Natural killer cell (primary cell): ENCODE measurements at regions not wholly inside any gene's neighbourhood (a gene's known extent, or its start where the extent isn't known, plus 50 kb on each side); places are given as distances from the start of the nearest gene placed in this dataset.

Source experiments
- ATAC-seq, 3 donors: fragments of 150-1000 bp in 2 of 3; fragments of 200-7000 bp in 1 of 3; cut with Tn5 transposase; 1 replicate in 1 of 3; 2 replicates in 2 of 3; pipeline ENCODE4 v1.10.0; 2021; ENCODE audit warnings: mild to moderate bottlenecking in 2 of 3, moderate library complexity in 2 of 3
- DNase-seq, 2 donors: peaks; one replicate each; pipeline versions ENCODE4 v3.0.0 to v3.0.0-alpha.2; 2013 to 2021; ENCODE audit warnings: mixed read lengths in 1 of 2
- H3K27ac ChIP-seq: one replicate; pipeline ENCODE4 v1.5.1; 2013; ENCODE audit warnings: mild to moderate bottlenecking, low read length
- H3K27me3 ChIP-seq: one replicate; pipeline ENCODE4 v1.6.1; 2013; ENCODE audit warnings: low read length; ENCODE audit not compliant: control insufficient read depth, insufficient read depth
- H3K36me3 ChIP-seq: one replicate; pipeline ENCODE4 v1.6.1; 2013; ENCODE audit warnings: low read length; ENCODE audit not compliant: control insufficient read depth, insufficient read depth
- H3K4me1 ChIP-seq: one replicate; pipeline ENCODE4 v1.6.1; 2013; ENCODE audit warnings: low read length; ENCODE audit not compliant: control insufficient read depth, insufficient read depth
- H3K4me3 ChIP-seq: one replicate; pipeline ENCODE4 v1.5.1; 2013; ENCODE audit warnings: low read length
- H3K9me3 ChIP-seq: one replicate; pipeline ENCODE4 v1.6.1; 2013; ENCODE audit warnings: low read length; ENCODE audit not compliant: control insufficient read depth, insufficient read depth
- H3K27ac Mint-ChIP-seq, 2 donors: one replicate each; pipeline ENCODE4 v1.8.0; 2022; ENCODE audit warnings: mild to moderate bottlenecking in 2 of 2, mixed read lengths in 2 of 2, moderate library complexity in 1 of 2
- H3K27me3 Mint-ChIP-seq, 2 donors: one replicate each; pipeline ENCODE4 v1.8.0; 2022; ENCODE audit warnings: low read depth in 2 of 2, mixed read lengths in 2 of 2
- H3K36me3 Mint-ChIP-seq: one replicate; pipeline ENCODE4 v1.8.0; 2022; ENCODE audit warnings: mixed read lengths
- H3K4me1 Mint-ChIP-seq, 2 donors: one replicate each; pipeline ENCODE4 v1.8.0; 2022; ENCODE audit warnings: mixed read lengths in 2 of 2
- H3K4me3 Mint-ChIP-seq: one replicate; pipeline ENCODE4 v1.8.0; 2022; ENCODE audit warnings: mild to moderate bottlenecking, moderate library complexity, mixed read lengths
- H3K9me3 Mint-ChIP-seq, 2 donors: one replicate each; pipeline ENCODE4 v1.8.0; 2022; ENCODE audit warnings: mixed read lengths in 2 of 2
- WGBS: methylation state at CpG from one replicate; pipeline ENCODE4 v1.1.7; 2013; ENCODE audit warnings: missing lambda C conversion rate; ENCODE audit not compliant: insufficient coverage; 5-methylcytosine and 5-hydroxymethylcytosine counted together
- intact Hi-C: fragments of 100-400 bp; cut with micrococcal nuclease; formaldehyde crosslinking; loops from one replicate; pipeline ENCODE4 v1.14.2; 2022
- TF ChIP-seq, protein P1 (sequence below): fragments of 200-600 bp; IDR thresholded peaks from one replicate; pipeline ENCODE4 v1.8.0; 2022; ENCODE audit warnings: antibody characterized with exemption

DNA sequence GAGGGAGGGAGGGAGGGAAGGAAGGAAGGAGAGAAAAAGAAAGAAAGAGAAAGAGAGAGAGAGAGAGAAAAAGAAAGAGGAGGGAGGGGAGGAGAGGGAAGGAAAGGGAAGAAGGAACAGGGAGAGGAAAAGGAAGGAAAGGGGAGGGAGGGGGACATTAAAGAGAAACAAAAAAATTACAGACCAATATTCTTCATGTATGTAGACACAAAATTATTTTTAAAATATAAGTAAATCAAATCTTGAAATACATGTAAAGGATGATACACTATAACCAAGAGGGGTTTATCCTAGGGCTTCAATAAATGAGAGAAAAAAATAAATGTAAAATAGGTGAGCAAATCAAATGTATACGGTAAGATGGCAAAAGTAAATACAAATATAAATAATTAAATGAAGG is 71.2 kb upstream of the TMEM244 start:
- DNase-seq = no peak
- H3K27me3 Mint-ChIP-seq = peaks cover 0 to 19% of the 10 kb centered on the region in 2 donors
- H3K36me3 Mint-ChIP-seq = no peaks in the 10 kb centered on the region
- intact Hi-C loops = no loop called here
- Histone ChIP-seq H3K4me3 (no peak overlapping the region), H3K27ac (no peak overlapping the region), H3K36me3 (no peaks in the 10 kb centered on the region), H3K27me3 (no peaks in the 10 kb centered on the region), H3K9me3 (no peaks in the 10 kb centered on the region), H3K4me1 (no peaks in the 10 kb centered on the region)
- H3K27ac Mint-ChIP-seq = no peak overlapping the region
- TF ChIP-seq, protein P1, sequence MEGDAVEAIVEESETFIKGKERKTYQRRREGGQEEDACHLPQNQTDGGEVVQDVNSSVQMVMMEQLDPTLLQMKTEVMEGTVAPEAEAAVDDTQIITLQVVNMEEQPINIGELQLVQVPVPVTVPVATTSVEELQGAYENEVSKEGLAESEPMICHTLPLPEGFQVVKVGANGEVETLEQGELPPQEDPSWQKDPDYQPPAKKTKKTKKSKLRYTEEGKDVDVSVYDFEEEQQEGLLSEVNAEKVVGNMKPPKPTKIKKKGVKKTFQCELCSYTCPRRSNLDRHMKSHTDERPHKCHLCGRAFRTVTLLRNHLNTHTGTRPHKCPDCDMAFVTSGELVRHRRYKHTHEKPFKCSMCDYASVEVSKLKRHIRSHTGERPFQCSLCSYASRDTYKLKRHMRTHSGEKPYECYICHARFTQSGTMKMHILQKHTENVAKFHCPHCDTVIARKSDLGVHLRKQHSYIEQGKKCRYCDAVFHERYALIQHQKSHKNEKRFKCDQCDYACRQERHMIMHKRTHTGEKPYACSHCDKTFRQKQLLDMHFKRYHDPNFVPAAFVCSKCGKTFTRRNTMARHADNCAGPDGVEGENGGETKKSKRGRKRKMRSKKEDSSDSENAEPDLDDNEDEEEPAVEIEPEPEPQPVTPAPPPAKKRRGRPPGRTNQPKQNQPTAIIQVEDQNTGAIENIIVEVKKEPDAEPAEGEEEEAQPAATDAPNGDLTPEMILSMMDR = no peak
- no peak for ATAC-seq
- H3K4me3 Mint-ChIP-seq = no peak overlapping the region
- no peaks in the 10 kb centered on the region for H3K4me1 Mint-ChIP-seq
- WGBS = no CpG with 5 or more reads among the region's 1 CpG
- H3K9me3 Mint-ChIP-seq = no peaks in the 10 kb centered on the region

DNA sequence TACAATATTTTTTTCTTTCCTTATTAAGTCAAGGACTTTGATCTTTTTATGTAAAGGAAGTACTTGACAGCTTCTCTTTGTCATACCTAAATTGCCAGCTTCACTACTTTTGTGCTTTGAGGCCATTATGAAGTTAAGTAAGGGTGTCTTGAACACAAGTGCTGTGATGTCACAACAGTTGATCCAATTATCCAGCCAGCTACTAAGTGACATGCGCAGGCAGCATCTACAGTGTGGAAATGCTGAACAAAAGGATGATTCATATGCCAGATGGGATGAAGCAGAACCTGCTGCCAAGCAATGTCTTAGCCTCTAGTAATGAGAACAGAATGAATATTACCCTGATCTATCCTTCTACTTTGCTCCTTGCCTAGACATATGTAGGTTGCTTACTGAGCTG is 68.3 kb upstream of the TMEM244 start:
- Histone ChIP-seq H3K27me3 (no peaks in the 10 kb centered on the region), H3K9me3 (no peaks in the 10 kb centered on the region), H3K36me3 (no peaks in the 10 kb centered on the region), H3K27ac (no peak overlapping the region), H3K4me1 (no peaks in the 10 kb centered on the region), H3K4me3 (no peak overlapping the region)
- intact Hi-C loops = no loop called here
- H3K9me3 Mint-ChIP-seq = no peaks in the 10 kb centered on the region
- 100% methylated on average over 1 of the region's 1 CpG for whole genome bisulfite sequencing
- no peak overlapping the region for H3K4me3 Mint-ChIP-seq
- peaks cover 0 to 18% of the 10 kb centered on the region in 2 donors for H3K27me3 Mint-ChIP-seq
- TF ChIP-seq, protein P1 = no peak
- H3K27ac Mint-ChIP-seq = no peak overlapping the region
- H3K36me3 Mint-ChIP-seq = no peaks in the 10 kb centered on the region
- DNase-seq = no peak
- no peaks in the 10 kb centered on the region for H3K4me1 Mint-ChIP-seq
- ATAC-seq = no peak

DNA sequence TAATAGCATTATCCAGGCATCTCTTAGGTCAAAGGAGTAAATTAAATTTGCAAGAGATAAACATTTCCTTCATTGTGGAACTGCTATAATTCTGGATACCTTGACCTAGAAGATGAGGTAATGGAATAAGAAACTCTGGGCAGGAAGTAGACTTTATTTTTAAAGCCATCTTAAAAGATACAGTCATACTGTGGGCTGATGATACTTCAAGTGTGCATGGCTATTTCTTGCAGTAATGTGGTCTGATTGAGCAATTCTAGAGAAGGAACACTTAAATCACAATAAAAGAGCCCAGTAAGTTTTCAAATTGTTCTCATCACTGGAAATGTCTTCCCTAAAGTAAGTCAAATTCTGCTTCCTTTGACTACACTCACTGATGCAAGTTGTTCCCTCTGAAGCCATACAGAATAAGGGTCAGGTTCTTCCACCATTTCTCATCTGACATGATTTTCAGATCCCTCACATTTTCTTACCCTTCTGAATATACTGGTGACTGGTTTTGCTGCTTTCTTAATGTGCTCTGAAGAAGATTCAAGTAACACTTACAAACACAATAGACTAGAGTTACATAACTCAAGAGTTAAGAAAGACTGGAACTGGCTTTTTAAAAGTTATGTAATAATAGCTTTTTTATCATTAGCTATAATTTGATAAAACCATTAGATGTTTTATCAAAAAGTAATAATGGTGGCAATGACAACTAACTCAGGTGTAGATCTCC is 62.6 kb upstream of the TMEM244 start:
- no peaks in the 10 kb centered on the region for H3K27me3 ChIP-seq
- H3K4me1 ChIP-seq = no peaks in the 10 kb centered on the region
- H3K9me3 Mint-ChIP-seq = no peaks in the 10 kb centered on the region
- ATAC-seq (no peak), DNase-seq (no peak)
- H3K36me3 Mint-ChIP-seq = no peaks in the 10 kb centered on the region
- H3K36me3 ChIP-seq = no peaks in the 10 kb centered on the region
- intact Hi-C loops = no loop called here
- no peaks in the 10 kb centered on the region for H3K9me3 ChIP-seq
- TF ChIP-seq, protein P1 = no peak
- H3K4me3 ChIP-seq = no peak overlapping the region
- H3K27ac ChIP-seq = no peak overlapping the region
- H3K4me1 Mint-ChIP-seq = no peaks in the 10 kb centered on the region
- peaks cover 0 to 3% of the 10 kb centered on the region in 2 donors for H3K27me3 Mint-ChIP-seq
- no peak overlapping the region for H3K27ac Mint-ChIP-seq
- no peak overlapping the region for H3K4me3 Mint-ChIP-seq

DNA sequence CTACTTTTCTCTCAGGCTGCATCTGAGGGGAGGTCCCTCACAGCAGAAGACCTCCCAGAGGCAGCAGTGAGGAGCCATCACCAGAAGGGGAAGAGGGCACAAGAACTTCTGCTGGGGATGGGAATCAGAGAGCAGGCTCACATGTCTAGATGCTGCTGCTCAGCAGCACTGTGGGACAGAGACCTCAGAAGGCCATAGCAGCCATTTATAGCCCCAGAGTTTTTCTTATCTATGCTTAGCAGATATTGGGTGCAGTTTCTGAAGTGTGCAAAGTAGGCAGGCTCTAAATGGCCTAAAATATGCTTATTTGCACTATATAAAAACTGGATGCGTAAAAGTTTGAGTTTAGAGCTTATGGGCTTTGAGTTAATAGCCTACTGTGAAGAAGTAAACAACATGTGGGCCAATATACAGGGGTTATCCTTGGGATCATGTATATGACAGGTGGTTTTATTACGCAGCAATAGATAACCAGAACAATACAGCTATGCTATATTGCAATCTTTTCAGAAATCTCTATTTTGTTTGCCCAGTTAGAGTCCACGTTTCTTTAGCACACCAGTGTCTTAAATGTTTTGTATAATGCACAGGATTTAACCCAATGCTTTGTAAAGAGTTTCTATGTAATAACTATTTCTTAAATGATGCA is 60.2 kb upstream of the TMEM244 start:
- intact Hi-C loops = no loop called here
- H3K9me3 ChIP-seq = no peaks in the 10 kb centered on the region
- no peak for DNase-seq
- Mint-ChIP-seq H3K4me3 (no peak overlapping the region), H3K36me3 (no peaks in the 10 kb centered on the region), H3K4me1 (no peaks in the 10 kb centered on the region), H3K27ac (no peak overlapping the region), H3K9me3 (no peaks in the 10 kb centered on the region), H3K27me3 (no peaks in the 10 kb centered on the region)
- no peaks in the 10 kb centered on the region for H3K4me1 ChIP-seq
- WGBS = 97% methylated on average over 2 of the region's 3 CpGs
- TF ChIP-seq, protein P1 = no peak
- no peaks in the 10 kb centered on the region for H3K27me3 ChIP-seq
- H3K36me3 ChIP-seq = no peaks in the 10 kb centered on the region
- ATAC-seq = no peak
- H3K27ac ChIP-seq = no peak overlapping the region
- no peak overlapping the region for H3K4me3 ChIP-seq
